Caco-2 (cell line): ENCODE measurements at regions not wholly inside any gene's neighbourhood (a gene's known extent, or its start where the extent isn't known, plus 50 kb on each side); places are given as distances from the start of the nearest gene placed in this dataset.

ENCODE experiments used
- BruUV-seq: library from RNA; stranded (reverse); fragments of 400-500 nt; replicated peaks from 2 replicates; lab custom pipeline; 2021; lab: Mats Ljungman, UMichigan
- CTCF ChIA-PET: fragments of 300-600 bp; sonication (Branson Sonifier 250); formaldehyde crosslinking; loops from one replicate; lab custom pipeline; 2022; ENCODE audit warnings: antibody characterized with exemption; lab: Charles Lee
- POLR2A ChIA-PET: fragments of 300-600 bp; sonication (Branson Sonifier 250); formaldehyde crosslinking; loops from one replicate; lab custom pipeline; 2022; ENCODE audit warnings: antibody characterized with exemption; lab: Charles Lee
- DNase-seq, 2 experiments: peaks; one replicate each; pipeline versions ENCODE4 v3.0.0 to v3.0.0-alpha.2; 2020 to 2022
- H3K27me3 ChIP-seq: replicated peaks from 2 replicates; pipeline ENCODE4 v1.6.0; 2011; ENCODE audit warnings: low read length; ENCODE audit not compliant: control insufficient read depth, insufficient read depth
- H3K36me3 ChIP-seq: 2 replicates; pipeline ENCODE4 v1.5.1; 2011; ENCODE audit warnings: low read length; ENCODE audit not compliant: control insufficient read depth, insufficient read depth
- H3K4me1 ChIP-seq: fragments of 250-450 bp; sonication (Bioruptor Pico); 2 replicates; pipeline ENCODE4 v1.5.1; 2020; ENCODE audit warnings: mild to moderate bottlenecking
- H3K4me3 ChIP-seq: 2 replicates; pipeline ENCODE4 v1.5.1; 2011; ENCODE audit warnings: low read depth, mild to moderate bottlenecking, control low read depth, low read length
- H3K9me3 ChIP-seq: fragments of 250-450 bp; sonication (Bioruptor Pico); 2 replicates; pipeline ENCODE4 v1.5.1; 2020; ENCODE audit warnings: mild to moderate bottlenecking, moderate library complexity
- H3K27ac Mint-ChIP-seq: one replicate; pipeline ENCODE4 v1.8.0; 2022; ENCODE audit warnings: mixed read lengths; ENCODE audit not compliant: unreplicated experiment
- H3K27me3 Mint-ChIP-seq: one replicate; pipeline ENCODE4 v1.8.0; 2022; ENCODE audit warnings: mixed read lengths; ENCODE audit not compliant: insufficient read depth, unreplicated experiment
- H3K36me3 Mint-ChIP-seq: one replicate; pipeline ENCODE4 v1.8.0; 2022; ENCODE audit warnings: mild to moderate bottlenecking, mixed read lengths; ENCODE audit not compliant: insufficient read depth, unreplicated experiment
- H3K4me1 Mint-ChIP-seq: one replicate; pipeline ENCODE4 v1.8.0; 2022; ENCODE audit warnings: low read depth, mixed read lengths; ENCODE audit not compliant: unreplicated experiment
- H3K4me3 Mint-ChIP-seq: one replicate; pipeline ENCODE4 v1.8.0; 2022; ENCODE audit warnings: mild to moderate bottlenecking, moderate library complexity, mixed read lengths; ENCODE audit not compliant: unreplicated experiment
- H3K9me3 Mint-ChIP-seq: one replicate; pipeline ENCODE4 v1.8.0; 2022; ENCODE audit warnings: mixed read lengths; ENCODE audit not compliant: unreplicated experiment
- CTCF ChIP-seq, 2 experiments: fragments of 200-600 bp in 1 of 2; IDR thresholded peaks; 1 replicate in 1 of 2; 2 replicates in 1 of 2; pipeline versions ENCODE4 v1.5.1 to v1.8.0; 2011 to 2022; ENCODE audit warnings: antibody characterized with exemption in 1 of 2, control low read depth in 1 of 2, inconsistent platforms in 1 of 2, low read depth in 1 of 2, low read length in 1 of 2, mild to moderate bottlenecking in 1 of 2, moderate library complexity in 1 of 2; ENCODE audit not compliant: insufficient read depth in 1 of 2, severe bottlenecking in 1 of 2, unreplicated experiment in 1 of 2
- intact Hi-C: fragments of 100-400 bp; cut with micrococcal nuclease; formaldehyde crosslinking; loops from one replicate; pipeline ENCODE4 v1.10.0; 2022; ENCODE audit not compliant: unreplicated experiment

- DNase-seq = no peak
- ChIA-PET POLR2A (no interaction called here), CTCF (interaction anchor here (0.7 kb wide), 1 partner anchor 1410 kb away, joined by 4 read pairs; the partner anchor contains the start of gene RFLNA)
- Mint-ChIP-seq H3K36me3 (no peaks in the 10 kb centered on the region), H3K9me3 (no peaks in the 10 kb centered on the region), H3K27ac (no peak overlapping the region), H3K27me3 (peaks cover 13% of the 10 kb centered on the region), H3K4me1 (no peaks in the 10 kb centered on the region), H3K4me3 (no peak overlapping the region)
- H3K36me3 ChIP-seq = no peaks in the 10 kb centered on the region
- intact Hi-C loops = no loop called here
- no TSS peak for BruUV-seq
- no peaks in the 10 kb centered on the region for H3K4me1 ChIP-seq
- no peaks in the 10 kb centered on the region for H3K9me3 ChIP-seq
- no peaks in the 10 kb centered on the region for H3K27me3 ChIP-seq
- no peak overlapping the region for H3K4me3 ChIP-seq
- no peak for TF ChIP-seq CTCF (IDR thresholded peaks at IDR 0.05; ENCODE audit: insufficient read depth in 1 of 2, low read depth in 1 of 2, low read length in 1 of 2, severe bottlenecking in 1 of 2, unreplicated experiment in 1 of 2)
Observed at GRCh38 chr12:125704803-125705202, 639.6 kb downstream of the AACS start.

- H3K4me3 ChIP-seq = no peak overlapping the region
- no peaks in the 10 kb centered on the region for H3K36me3 ChIP-seq
- ChIA-PET POLR2A (no interaction called here), CTCF (no interaction called here)
- H3K4me1 ChIP-seq = no peaks in the 10 kb centered on the region
- no peaks in the 10 kb centered on the region for H3K9me3 ChIP-seq
- H3K27ac Mint-ChIP-seq = no peak overlapping the region
- intact Hi-C loops = no loop called here
- H3K27me3 ChIP-seq = no peaks in the 10 kb centered on the region
- no peaks in the 10 kb centered on the region for H3K36me3 Mint-ChIP-seq
- H3K4me3 Mint-ChIP-seq = no peak overlapping the region
- no peak for DNase-seq
- peaks cover 3% of the 10 kb centered on the region for H3K27me3 Mint-ChIP-seq
- BruUV-seq = no TSS peak
- no peak for TF ChIP-seq CTCF (IDR thresholded peaks at IDR 0.05; ENCODE audit: insufficient read depth in 1 of 2, low read depth in 1 of 2, low read length in 1 of 2, severe bottlenecking in 1 of 2, unreplicated experiment in 1 of 2)
- peaks cover 10% of the 10 kb centered on the region for H3K9me3 Mint-ChIP-seq
- no peaks in the 10 kb centered on the region for H3K4me1 Mint-ChIP-seq
Observed at GRCh38 chr12:125720961-125721360, 655.7 kb downstream of the AACS start.

- POLR2A ChIA-PET = no interaction called here
Observed at GRCh38 chr12:125734137-125734536, 668.9 kb downstream of the AACS start.

More at GRCh38 chr12:125734137-125734536, 668.9 kb downstream of the AACS start:
- Histone ChIP-seq H3K4me3 (no peak overlapping the region), H3K4me1 (no peaks in the 10 kb centered on the region), H3K27me3 (no peaks in the 10 kb centered on the region), H3K36me3 (no peaks in the 10 kb centered on the region), H3K9me3 (no peaks in the 10 kb centered on the region; the same call in 1 of the 2 replicates)
- H3K27ac Mint-ChIP-seq = no peak overlapping the region
- H3K4me3 Mint-ChIP-seq = no peak overlapping the region
- peaks cover 10% of the 10 kb centered on the region for H3K9me3 Mint-ChIP-seq
- no TSS peak for BruUV-seq
- intact Hi-C loops = no loop called here
- H3K36me3 Mint-ChIP-seq = no peaks in the 10 kb centered on the region
- H3K4me1 Mint-ChIP-seq = no peaks in the 10 kb centered on the region
- TF ChIP-seq CTCF (IDR thresholded peaks at IDR 0.05; ENCODE audit: insufficient read depth in 1 of 2, low read depth in 1 of 2, low read length in 1 of 2, severe bottlenecking in 1 of 2, unreplicated experiment in 1 of 2) = no peak
- H3K27me3 Mint-ChIP-seq = no peaks in the 10 kb centered on the region
- DNase-seq = peak in 1 of 2 experiments; percentile 4
- CTCF ChIA-PET = no interaction called here
